Peyer's patch (tissue), 4 donors: ENCODE measurements at regions not wholly inside any gene's neighbourhood (a gene's known extent, or its start where the extent isn't known, plus 50 kb on each side); places are given as distances from the start of the nearest gene placed in this dataset.

Experiments
- DNase-seq, 3 donors: peaks; one replicate each; pipeline ENCODE4 v3.0.0-alpha.2; 2017 to 2019
- H3K27ac ChIP-seq, 4 donors: fragments of 200-600 bp; sonication (generic); one replicate each; pipeline ENCODE4 v1.5.1; 2016 to 2019
- H3K27me3 ChIP-seq, 2 donors: fragments of 200-600 bp; sonication (generic); one replicate each; pipeline ENCODE4 v1.5.1; 2019
- H3K36me3 ChIP-seq, 3 donors: fragments of 200-600 bp; sonication (generic); one replicate each; pipeline ENCODE4 v1.5.1; 2016 to 2019
- H3K4me1 ChIP-seq, 4 donors: fragments of 200-600 bp; sonication (generic); one replicate each; pipeline ENCODE4 v1.5.1; 2016 to 2019
- H3K4me3 ChIP-seq, 4 donors: fragments of 200-600 bp; sonication (generic); 1 replicate in 3 of 4; 2 replicates in 1 of 4; pipeline ENCODE4 v1.5.1; 2016 to 2019; ENCODE audit warnings: mild to moderate bottlenecking in 1 of 4
- H3K9me3 ChIP-seq, 4 donors: fragments of 200-600 bp; sonication (generic); one replicate each; pipeline ENCODE4 v1.5.1; 2016 to 2019; ENCODE audit warnings: mild to moderate bottlenecking in 1 of 4
- POLR2A ChIP-seq, 2 donors: fragments of 450-650 bp; IDR thresholded peaks; one replicate each; pipeline ENCODE4 v1.5.1; 2017; ENCODE audit warnings: antibody characterized with exemption in 2 of 2, mild to moderate bottlenecking in 2 of 2, moderate library complexity in 2 of 2
- TF ChIP-seq, protein P1 (sequence below), 6 experiments: fragments of 450-650 bp in 4 of 6; fragments of 200-600 bp in 2 of 6; sonication (generic) in 1 of 6; IDR thresholded peaks; one replicate each; pipeline ENCODE4 v1.5.1; 2017 to 2019; ENCODE audit warnings: antibody characterized with exemption in 6 of 6, mild to moderate bottlenecking in 3 of 6, moderate library complexity in 1 of 6

- Histone ChIP-seq H3K4me3 (no peak overlapping the region), H3K4me1 (no peaks in the 10 kb centered on the region), H3K9me3 (no peaks in the 10 kb centered on the region), H3K27ac (no peak overlapping the region), H3K27me3 (no peaks in the 10 kb centered on the region), H3K36me3 (no peaks in the 10 kb centered on the region)
- DNase-seq = no peak
- TF ChIP-seq, protein P1, sequence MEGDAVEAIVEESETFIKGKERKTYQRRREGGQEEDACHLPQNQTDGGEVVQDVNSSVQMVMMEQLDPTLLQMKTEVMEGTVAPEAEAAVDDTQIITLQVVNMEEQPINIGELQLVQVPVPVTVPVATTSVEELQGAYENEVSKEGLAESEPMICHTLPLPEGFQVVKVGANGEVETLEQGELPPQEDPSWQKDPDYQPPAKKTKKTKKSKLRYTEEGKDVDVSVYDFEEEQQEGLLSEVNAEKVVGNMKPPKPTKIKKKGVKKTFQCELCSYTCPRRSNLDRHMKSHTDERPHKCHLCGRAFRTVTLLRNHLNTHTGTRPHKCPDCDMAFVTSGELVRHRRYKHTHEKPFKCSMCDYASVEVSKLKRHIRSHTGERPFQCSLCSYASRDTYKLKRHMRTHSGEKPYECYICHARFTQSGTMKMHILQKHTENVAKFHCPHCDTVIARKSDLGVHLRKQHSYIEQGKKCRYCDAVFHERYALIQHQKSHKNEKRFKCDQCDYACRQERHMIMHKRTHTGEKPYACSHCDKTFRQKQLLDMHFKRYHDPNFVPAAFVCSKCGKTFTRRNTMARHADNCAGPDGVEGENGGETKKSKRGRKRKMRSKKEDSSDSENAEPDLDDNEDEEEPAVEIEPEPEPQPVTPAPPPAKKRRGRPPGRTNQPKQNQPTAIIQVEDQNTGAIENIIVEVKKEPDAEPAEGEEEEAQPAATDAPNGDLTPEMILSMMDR (IDR thresholded peaks at IDR 0.05) = no peak
- no peak for TF ChIP-seq POLR2A (IDR thresholded peaks at IDR 0.05)
Measured at GRCh38 chr3:105246536-105246935, 120.2 kb upstream of the ALCAM start.

- H3K36me3 ChIP-seq = no peaks in the 10 kb centered on the region
- DNase-seq = no peak
- H3K27ac ChIP-seq = no peak overlapping the region
- no peaks in the 10 kb centered on the region for H3K4me1 ChIP-seq
- H3K9me3 ChIP-seq = no peaks in the 10 kb centered on the region
- H3K27me3 ChIP-seq = no peaks in the 10 kb centered on the region
- H3K4me3 ChIP-seq = no peak overlapping the region
- TF ChIP-seq, protein P1 (IDR thresholded peaks at IDR 0.05) = no peak
- no peak for TF ChIP-seq POLR2A (IDR thresholded peaks at IDR 0.05)
Measured at GRCh38 chr3:105253225-105253624, 113.5 kb upstream of the ALCAM start.

DNA sequence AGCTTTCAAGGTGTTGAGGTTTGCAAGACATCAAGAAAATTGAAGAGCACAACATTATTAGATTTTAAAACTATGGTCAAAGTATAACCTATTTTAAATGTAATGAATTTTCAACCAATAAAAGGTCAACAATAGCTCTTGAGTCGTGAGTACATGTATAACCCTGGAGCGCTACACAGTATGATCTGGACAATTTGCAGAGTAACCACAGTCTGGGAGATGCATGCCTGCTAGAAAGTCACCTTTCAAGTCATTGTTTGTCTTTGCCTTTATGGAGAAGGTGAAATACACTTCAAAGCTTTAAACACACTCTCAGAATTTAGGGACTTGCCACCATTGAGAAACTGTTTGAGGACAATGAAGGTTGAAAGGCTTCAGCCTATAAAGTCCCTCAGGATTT, 112.6 kb upstream of the ALCAM start:
- H3K4me1 ChIP-seq = no peaks in the 10 kb centered on the region
- no peaks in the 10 kb centered on the region for H3K36me3 ChIP-seq
- DNase-seq = no peak
- no peak overlapping the region for H3K27ac ChIP-seq
- H3K9me3 ChIP-seq = no peaks in the 10 kb centered on the region
- no peaks in the 10 kb centered on the region for H3K27me3 ChIP-seq
- TF ChIP-seq POLR2A (IDR thresholded peaks at IDR 0.05) = no peak
- TF ChIP-seq, protein P1 (IDR thresholded peaks at IDR 0.05) = no peak
- H3K4me3 ChIP-seq = no peak overlapping the region

GRCh38 chr3:105255350-105255749, 111.4 kb upstream of the ALCAM start:
- no peaks in the 10 kb centered on the region for H3K9me3 ChIP-seq
- no peak for TF ChIP-seq POLR2A (IDR thresholded peaks at IDR 0.05)
- TF ChIP-seq, protein P1 (IDR thresholded peaks at IDR 0.05) = no peak
- H3K27ac ChIP-seq = no peak overlapping the region
- no peak for DNase-seq
- H3K27me3 ChIP-seq = no peaks in the 10 kb centered on the region
- no peak overlapping the region for H3K4me3 ChIP-seq
- H3K4me1 ChIP-seq = no peaks in the 10 kb centered on the region
- H3K36me3 ChIP-seq = no peaks in the 10 kb centered on the region

DNA sequence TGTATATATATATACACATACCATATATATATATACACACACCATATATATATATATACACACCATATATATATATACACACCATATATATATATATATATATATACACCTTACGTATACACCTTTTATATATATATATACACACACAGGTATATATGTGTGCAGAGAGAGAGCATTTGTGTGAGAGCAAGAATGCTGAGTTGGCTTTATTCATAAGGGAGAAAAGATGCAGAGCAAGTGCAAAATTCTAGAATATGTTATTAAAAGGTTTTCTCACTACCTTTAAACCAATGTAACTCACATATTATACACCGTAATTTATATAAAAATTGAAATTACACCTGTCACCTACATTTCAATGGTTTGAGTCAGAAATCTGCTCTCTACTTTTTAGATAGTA, 107.2 kb upstream of the ALCAM start:
- Histone ChIP-seq H3K27me3 (no peaks in the 10 kb centered on the region), H3K4me1 (no peaks in the 10 kb centered on the region), H3K36me3 (no peaks in the 10 kb centered on the region), H3K27ac (no peak overlapping the region), H3K9me3 (no peaks in the 10 kb centered on the region), H3K4me3 (no peak overlapping the region)
- no peak for DNase-seq
- TF ChIP-seq, protein P1 (IDR thresholded peaks at IDR 0.05) = no peak
- TF ChIP-seq POLR2A (IDR thresholded peaks at IDR 0.05) = no peak

- H3K4me3 ChIP-seq = no peak overlapping the region
- H3K36me3 ChIP-seq = no peaks in the 10 kb centered on the region
- DNase-seq = no peak
- H3K27me3 ChIP-seq = no peaks in the 10 kb centered on the region
- no peak overlapping the region for H3K27ac ChIP-seq
- H3K9me3 ChIP-seq = no peaks in the 10 kb centered on the region
- no peaks in the 10 kb centered on the region for H3K4me1 ChIP-seq
- TF ChIP-seq, protein P1 (IDR thresholded peaks at IDR 0.05) = no peak
- no peak for TF ChIP-seq POLR2A (IDR thresholded peaks at IDR 0.05)
Measured at GRCh38 chr3:105260385-105260784, 106.3 kb upstream of the ALCAM start.
